ENCODE measurements at regions not wholly inside any gene's neighbourhood (a gene's known extent, or its start where the extent isn't known, plus 50 kb on each side); places are given as distances from the start of the nearest gene placed in this dataset.

DNA sequence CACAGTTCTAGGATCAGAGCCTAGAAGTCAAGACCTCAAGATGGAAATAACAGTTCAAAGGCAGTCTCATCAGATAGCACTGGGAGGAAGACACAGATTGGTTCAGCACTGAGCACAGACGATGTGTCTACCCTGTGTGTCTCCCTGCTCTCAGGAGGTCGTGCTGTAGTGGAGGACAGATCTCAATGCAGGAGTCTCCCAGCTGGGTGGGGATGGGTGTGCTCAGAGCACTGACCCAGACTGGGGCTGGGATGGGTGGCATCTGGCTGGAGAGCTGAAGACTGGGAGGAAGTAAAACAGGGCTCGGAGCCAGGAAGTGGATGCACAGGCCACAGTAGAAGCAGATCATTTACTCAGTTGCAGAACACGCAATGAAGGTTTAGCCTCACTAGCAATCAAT lies 69.5 kb upstream of the GDF10 start:
- POLR2A ChIA-PET = no interaction called here
- no peaks in the 10 kb centered on the region for H3K27me3 Mint-ChIP-seq
- CTCF ChIA-PET = interaction anchor here (1.2 kb wide), 1 partner anchor 183 kb away, joined by 4 read pairs; no protein-coding TSS in a partner anchor
- no peaks in the 10 kb centered on the region for H3K36me3 Mint-ChIP-seq (ENCODE audit: low read depth)
- no peak overlapping the region for H3K4me3 Mint-ChIP-seq
- H3K9me3 Mint-ChIP-seq = peaks cover 3% of the 10 kb centered on the region
- TF ChIP-seq, protein P1, sequence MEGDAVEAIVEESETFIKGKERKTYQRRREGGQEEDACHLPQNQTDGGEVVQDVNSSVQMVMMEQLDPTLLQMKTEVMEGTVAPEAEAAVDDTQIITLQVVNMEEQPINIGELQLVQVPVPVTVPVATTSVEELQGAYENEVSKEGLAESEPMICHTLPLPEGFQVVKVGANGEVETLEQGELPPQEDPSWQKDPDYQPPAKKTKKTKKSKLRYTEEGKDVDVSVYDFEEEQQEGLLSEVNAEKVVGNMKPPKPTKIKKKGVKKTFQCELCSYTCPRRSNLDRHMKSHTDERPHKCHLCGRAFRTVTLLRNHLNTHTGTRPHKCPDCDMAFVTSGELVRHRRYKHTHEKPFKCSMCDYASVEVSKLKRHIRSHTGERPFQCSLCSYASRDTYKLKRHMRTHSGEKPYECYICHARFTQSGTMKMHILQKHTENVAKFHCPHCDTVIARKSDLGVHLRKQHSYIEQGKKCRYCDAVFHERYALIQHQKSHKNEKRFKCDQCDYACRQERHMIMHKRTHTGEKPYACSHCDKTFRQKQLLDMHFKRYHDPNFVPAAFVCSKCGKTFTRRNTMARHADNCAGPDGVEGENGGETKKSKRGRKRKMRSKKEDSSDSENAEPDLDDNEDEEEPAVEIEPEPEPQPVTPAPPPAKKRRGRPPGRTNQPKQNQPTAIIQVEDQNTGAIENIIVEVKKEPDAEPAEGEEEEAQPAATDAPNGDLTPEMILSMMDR (IDR thresholded peaks at IDR 0.05) = no peak
- intact Hi-C loops (cut with micrococcal nuclease) = no loop called here
- DNase-seq = no peak
- peak overlapping the region; percentile 61 for H3K27ac Mint-ChIP-seq
- no peak for ATAC-seq
- peaks cover 10% of the 10 kb centered on the region for H3K4me1 Mint-ChIP-seq (ENCODE audit: low read depth)

DNA sequence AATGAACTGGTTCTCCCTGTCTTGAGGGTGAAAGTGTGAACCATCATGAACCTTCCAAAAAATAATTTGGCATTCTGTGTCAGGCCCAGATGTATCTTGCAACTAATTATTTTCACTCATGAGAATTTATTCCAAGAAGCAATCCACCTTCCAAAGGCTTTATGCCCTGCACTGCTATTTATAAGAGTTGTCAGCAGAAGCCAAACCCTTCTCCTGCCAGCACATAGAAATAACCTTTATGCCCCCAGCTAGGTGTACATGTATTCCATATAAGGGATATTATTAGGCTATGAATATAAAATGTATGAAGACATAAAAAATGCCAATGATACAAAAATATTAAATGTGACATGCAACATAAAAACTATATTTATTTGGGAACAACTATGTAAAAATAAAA lies 69.0 kb upstream of the GDF10 start:
- Mint-ChIP-seq H3K4me1 (ENCODE audit: low read depth) (peaks cover 9% of the 10 kb centered on the region), H3K9me3 (peaks cover 3% of the 10 kb centered on the region), H3K4me3 (no peak overlapping the region), H3K27me3 (no peaks in the 10 kb centered on the region), H3K36me3 (ENCODE audit: low read depth) (no peaks in the 10 kb centered on the region), H3K27ac (no peak overlapping the region)
- CTCF ChIA-PET = no interaction called here
- ATAC-seq (no peak), DNase-seq (no peak)
- POLR2A ChIA-PET = interaction anchor here (0.6 kb wide), 1 partner anchor 67 kb away, joined by 3 read pairs; no protein-coding TSS in a partner anchor
- intact Hi-C loops (cut with micrococcal nuclease) = no loop called here
- TF ChIP-seq, protein P1 (IDR thresholded peaks at IDR 0.05) = no peak

DNA sequence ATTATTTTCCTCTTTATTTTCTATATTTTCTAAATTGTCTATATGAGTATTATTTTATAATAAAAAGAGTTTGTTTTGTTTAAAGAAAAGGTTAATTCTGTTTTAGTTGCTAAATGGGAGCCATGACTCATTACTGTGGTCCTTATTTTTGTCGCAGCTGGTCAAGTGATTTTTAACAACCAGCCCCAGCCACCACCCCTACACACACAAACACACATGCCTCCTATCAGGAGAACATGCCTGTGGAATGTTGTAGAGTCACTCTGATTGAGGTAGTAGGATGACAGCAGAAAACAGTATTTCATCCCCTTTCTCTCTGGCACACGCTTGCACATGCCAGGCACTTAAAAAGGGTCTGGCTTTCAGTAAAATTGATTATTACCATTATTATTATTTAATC lies 68.6 kb upstream of the GDF10 start:
- CTCF ChIA-PET = no interaction called here
- intact Hi-C loops (cut with micrococcal nuclease) = no loop called here
- POLR2A ChIA-PET = interaction anchor here (0.6 kb wide), 1 partner anchor 66 kb away, joined by 3 read pairs; no protein-coding TSS in a partner anchor

DNA sequence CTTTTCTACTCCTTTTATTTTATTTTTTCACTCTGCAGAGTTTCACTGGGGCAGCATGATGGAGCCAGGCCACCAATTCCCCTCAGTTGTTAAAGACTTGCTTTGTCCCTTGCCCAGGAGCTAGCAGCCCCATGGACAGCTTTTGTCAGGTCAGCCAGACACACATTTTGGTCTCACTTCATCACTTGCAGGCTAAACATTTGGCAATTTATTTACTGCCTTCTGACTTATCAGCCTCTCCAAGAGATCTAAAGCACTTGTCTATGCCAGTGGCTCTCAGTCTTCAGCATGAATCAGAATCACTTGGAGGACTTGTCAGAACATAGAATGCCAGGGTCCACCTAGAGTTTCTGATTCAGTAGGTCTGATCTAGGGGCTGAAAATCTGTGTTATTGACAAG lies 66.4 kb upstream of the GDF10 start:
- Mint-ChIP-seq H3K4me1 (ENCODE audit: low read depth) (peaks cover 9% of the 10 kb centered on the region), H3K9me3 (peaks cover 3% of the 10 kb centered on the region)
- no peak for ATAC-seq

More for the DNA sequence above, 68.6 kb upstream of the GDF10 start:
- peaks cover 9% of the 10 kb centered on the region for H3K4me1 Mint-ChIP-seq (ENCODE audit: low read depth)
- ATAC-seq (no peak), DNase-seq (no peak)
- peaks cover 3% of the 10 kb centered on the region for H3K9me3 Mint-ChIP-seq
- no peaks in the 10 kb centered on the region for H3K36me3 Mint-ChIP-seq (ENCODE audit: low read depth)
- no peaks in the 10 kb centered on the region for H3K27me3 Mint-ChIP-seq
- TF ChIP-seq, protein P1 (IDR thresholded peaks at IDR 0.05) = no peak
- no peak overlapping the region for H3K27ac Mint-ChIP-seq
- no peak overlapping the region for H3K4me3 Mint-ChIP-seq

DNA sequence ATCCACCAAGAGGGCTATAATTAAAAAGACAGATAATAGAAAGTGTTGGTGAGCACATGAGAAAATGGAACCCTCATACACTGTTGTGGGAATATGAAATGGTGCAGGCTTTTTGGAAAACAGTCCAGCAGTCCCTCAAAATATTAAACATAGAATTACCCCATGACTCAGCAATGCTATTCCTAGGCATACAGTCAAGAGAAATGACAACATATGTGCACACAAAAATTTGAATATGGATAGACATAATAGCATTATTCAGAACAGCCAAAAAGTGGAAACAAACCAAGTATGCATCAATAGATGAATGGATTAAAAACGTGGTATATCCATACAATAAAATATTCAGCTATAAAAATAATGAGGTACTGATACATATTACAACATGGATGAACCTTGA lies 64.5 kb upstream of the GDF10 start:
- intact Hi-C loops (cut with micrococcal nuclease) = no loop called here
- peaks cover 8% of the 10 kb centered on the region for H3K4me1 Mint-ChIP-seq (ENCODE audit: low read depth)
- DNase-seq (no peak), ATAC-seq (no peak)
- H3K27me3 Mint-ChIP-seq = no peaks in the 10 kb centered on the region
- H3K36me3 Mint-ChIP-seq (ENCODE audit: low read depth) = no peaks in the 10 kb centered on the region
- H3K9me3 Mint-ChIP-seq = no peaks in the 10 kb centered on the region
- ChIA-PET POLR2A (no interaction called here), CTCF (no interaction called here)
- TF ChIP-seq, protein P1 (IDR thresholded peaks at IDR 0.05) = no peak
- H3K4me3 Mint-ChIP-seq = no peak overlapping the region
- H3K27ac Mint-ChIP-seq = no peak overlapping the region

More for the DNA sequence above, 66.4 kb upstream of the GDF10 start:
- Mint-ChIP-seq H3K27ac (no peak overlapping the region), H3K27me3 (no peaks in the 10 kb centered on the region), H3K36me3 (ENCODE audit: low read depth) (no peaks in the 10 kb centered on the region), H3K4me3 (no peak overlapping the region)
- TF ChIP-seq, protein P1 (IDR thresholded peaks at IDR 0.05) = no peak
- CTCF ChIA-PET = interaction anchor here (1.2 kb wide), 1 partner anchor 185 kb away, joined by 3 read pairs; no protein-coding TSS in a partner anchor
- DNase-seq = no peak
- POLR2A ChIA-PET = no interaction called here
- intact Hi-C loops (cut with micrococcal nuclease) = no loop called here

Data from activated CD8-positive, alpha-beta T cell treated with anti-CD3 and anti-CD28 coated beads for 36 hours (primary cell).